ENCODE measurements at regions not wholly inside any gene's neighbourhood (a gene's known extent, or its start where the extent isn't known, plus 50 kb on each side); places are given as distances from the start of the nearest gene placed in this dataset.
"Not testable (repeated sequence)": the region's sequence is repeated elsewhere in the genome, so short reads cannot be mapped to it uniquely, and the experiment has no call there.

DNA sequence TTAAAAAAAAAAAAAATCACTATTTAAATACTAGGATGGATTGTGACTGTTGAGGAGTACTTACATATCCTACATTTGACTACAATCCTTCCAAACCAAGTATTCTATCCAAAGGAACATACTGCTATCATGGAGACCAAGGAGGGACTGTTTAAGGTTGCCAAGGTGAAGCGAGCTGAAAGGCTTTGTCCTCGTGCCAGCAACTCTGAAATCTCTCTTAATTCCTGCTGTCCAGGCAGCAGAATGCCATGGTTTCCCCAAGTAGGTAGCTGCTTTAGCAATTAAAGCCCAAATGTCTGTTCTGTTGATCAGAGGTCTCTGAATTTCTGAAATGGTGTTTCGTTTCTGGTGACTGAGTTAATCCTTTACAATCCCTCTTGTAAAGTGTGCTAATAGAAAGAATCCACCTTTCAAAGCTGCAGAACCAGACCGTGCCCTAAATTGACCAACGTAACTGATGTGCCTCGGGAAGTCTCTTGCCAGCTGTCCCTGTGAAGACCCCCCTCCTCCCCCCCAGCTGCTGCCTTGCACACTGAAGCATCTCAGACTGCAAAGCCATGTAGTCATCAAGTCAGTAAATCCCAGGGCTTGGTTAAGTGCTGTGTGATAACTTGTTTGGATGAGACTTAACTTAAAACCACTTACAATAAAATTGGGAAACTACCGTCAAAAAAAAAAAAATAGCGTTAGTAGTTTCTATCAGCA lies 210.9 kb downstream of the CYLC2 start:
- H3K4me1 Mint-ChIP-seq; DNase-seq (ENCODE audit: low spot score in 2 of 2); H3K27ac Mint-ChIP-seq; H3K4me3 Mint-ChIP-seq; ATAC-seq; H3K36me3 Mint-ChIP-seq: not testable (repeated sequence)
- peaks cover 14% of the 10 kb centered on the region for H3K9me3 Mint-ChIP-seq

DNA sequence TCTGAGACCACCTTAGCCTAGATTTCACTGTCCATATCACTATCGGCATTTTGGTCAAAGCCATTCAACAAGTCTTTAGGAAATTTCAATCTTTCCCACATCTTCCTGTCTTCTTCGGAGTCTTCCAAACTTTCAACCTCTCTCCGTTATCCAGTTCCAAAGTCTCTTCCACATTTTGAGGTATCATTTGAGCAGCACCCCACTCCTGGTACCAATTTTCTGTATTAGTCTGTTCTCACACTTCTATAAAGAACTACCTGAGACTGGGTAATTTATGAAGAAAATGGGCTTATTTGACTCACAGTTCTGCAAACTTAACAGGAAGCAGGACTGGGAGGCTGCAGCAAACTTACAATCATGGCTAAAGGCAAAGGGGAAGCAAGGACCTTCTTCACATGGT lies 215.5 kb downstream of the CYLC2 start:
- Mint-ChIP-seq H3K4me1 (no peaks in the 10 kb centered on the region), H3K36me3 (peaks cover 3% of the 10 kb centered on the region), H3K27ac (no peak overlapping the region), H3K9me3 (peaks cover 16% of the 10 kb centered on the region), H3K4me3 (no peak overlapping the region)
- ATAC-seq (no peak), DNase-seq (ENCODE audit: low spot score in 2 of 2) (no peak)

DNA sequence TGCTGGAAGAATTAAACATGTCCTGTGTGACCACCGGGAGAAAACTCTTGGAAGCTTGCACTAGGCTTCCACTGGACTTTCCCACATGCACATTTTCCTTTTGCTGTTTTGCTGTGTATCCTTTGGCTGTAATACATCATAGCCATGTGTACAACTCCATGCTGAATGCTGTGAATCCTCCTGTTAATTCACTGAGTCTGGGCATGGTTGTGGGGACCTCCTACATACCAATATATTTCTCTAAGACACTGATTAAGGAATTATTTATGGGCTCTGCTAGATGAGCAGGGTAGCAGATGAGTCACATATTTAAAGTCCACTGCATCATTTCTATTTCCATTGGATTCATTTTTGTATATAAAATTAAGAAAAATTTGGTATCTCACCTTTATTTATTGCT lies 220.1 kb downstream of the CYLC2 start:
- H3K36me3 Mint-ChIP-seq, result no peaks in the 10 kb centered on the region
- ATAC-seq, result no peak
- H3K9me3 Mint-ChIP-seq, result peaks cover 20% of the 10 kb centered on the region

DNA sequence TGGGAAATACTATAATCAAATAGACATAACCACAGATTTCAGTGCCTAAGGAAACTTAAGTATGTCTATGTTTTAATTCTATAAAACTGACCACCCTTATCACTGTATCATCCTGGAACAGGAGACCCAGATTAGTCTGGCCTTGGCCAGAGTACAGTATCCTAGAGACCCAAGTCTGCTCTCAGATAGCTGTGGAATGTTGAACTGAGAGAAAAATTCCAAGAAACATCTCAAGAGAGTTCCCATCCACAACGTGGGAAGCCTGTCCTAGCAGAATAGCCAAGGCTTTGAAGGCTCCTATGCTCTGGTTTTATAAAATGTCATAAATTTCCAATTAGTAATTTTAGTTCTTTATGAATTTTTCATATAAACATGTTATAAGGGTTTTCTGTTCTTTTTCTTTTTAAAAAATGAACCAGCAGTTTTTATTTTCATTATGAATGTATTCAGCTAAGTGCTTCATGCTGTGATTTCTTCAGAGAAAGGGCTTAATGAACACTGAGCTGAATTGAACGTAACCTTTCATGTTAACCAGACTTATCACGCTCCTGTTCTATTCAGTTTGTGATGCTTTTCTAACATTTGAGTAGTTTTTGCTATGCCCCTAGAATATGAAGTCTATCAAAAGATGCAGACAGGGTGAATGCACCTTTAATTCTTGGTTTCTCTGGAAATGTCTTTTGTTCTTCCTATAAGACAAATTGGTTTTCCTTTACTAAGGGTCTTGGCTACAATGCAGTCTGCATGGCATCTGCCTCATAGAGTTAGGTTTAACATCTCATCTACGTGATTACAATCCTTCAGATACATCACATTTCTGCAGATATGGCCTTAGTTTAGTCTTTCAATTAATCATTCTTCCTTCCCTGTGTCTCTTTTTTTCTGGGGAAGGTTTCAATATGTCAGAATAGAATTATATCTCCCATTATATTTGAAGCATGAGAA lies 230.8 kb downstream of the CYLC2 start:
- H3K4me1 Mint-ChIP-seq, result no peaks in the 10 kb centered on the region
- H3K36me3 Mint-ChIP-seq, result no peaks in the 10 kb centered on the region

More for the DNA sequence above, 220.1 kb downstream of the CYLC2 start:
- Mint-ChIP-seq H3K4me3 (no peak overlapping the region), H3K4me1 (no peaks in the 10 kb centered on the region), H3K27ac (no peak overlapping the region)
- DNase-seq (ENCODE audit: low spot score in 2 of 2), result no peak

DNA sequence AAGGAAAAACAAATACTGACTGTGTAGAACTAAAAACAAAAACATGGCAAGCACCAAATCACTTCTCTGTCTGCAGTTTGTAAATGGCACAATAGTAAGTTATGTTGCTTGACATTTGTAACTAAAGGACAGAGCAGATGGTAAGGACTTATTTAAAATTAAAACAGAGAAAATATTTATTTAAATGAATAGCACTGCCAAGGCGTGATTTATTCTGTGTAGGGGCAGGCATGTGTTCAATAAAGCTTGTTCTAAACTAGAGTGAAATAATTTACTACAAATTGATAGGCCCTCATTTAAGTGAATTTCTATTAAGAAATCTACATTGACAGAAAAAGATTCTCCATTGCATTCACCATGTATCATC lies 231.5 kb downstream of the CYLC2 start:
- DNase-seq (ENCODE audit: low spot score in 2 of 2), result no peak
- Mint-ChIP-seq H3K36me3 (no peaks in the 10 kb centered on the region), H3K9me3 (peaks cover 4% of the 10 kb centered on the region), H3K4me1 (no peaks in the 10 kb centered on the region), H3K4me3 (no peak overlapping the region), H3K27ac (no peak overlapping the region)
- ATAC-seq, result no peak

More for the DNA sequence above, 230.8 kb downstream of the CYLC2 start:
- no peak for DNase-seq (ENCODE audit: low spot score in 2 of 2)
- Mint-ChIP-seq H3K27ac (no peak overlapping the region), H3K4me3 (no peak overlapping the region), H3K9me3 (peaks cover 5% of the 10 kb centered on the region)
- ATAC-seq, result no peak

DNA sequence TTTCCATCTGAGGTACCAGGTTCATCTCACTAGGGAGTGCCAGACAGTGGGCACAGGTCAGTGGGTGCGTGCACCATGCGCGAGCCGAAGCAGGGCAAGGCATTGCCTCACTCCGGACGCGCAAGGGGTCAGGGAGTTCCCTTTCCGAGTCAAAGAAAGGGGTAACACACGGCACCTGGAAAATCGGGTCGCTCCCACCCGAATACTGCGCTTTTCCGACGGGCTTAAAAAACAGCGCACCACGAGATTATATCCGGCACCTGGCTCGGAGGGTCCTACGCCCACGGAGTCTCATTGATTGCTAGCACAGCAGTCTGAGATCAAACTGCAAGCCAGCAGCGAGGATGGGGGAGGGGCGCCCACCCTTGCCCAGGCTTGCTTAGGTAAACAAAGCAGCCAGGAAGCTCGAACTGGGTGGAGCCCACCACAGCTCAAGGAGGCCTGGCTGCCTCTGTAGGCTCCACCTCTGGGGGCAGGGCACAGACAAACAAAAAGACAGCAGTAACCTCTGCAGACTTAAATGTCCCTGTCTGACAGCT lies 242.5 kb downstream of the CYLC2 start:
- H3K9me3 Mint-ChIP-seq, result peaks cover 26% of the 10 kb centered on the region
- H3K36me3 Mint-ChIP-seq; H3K27ac Mint-ChIP-seq; H3K4me1 Mint-ChIP-seq; DNase-seq (ENCODE audit: low spot score in 2 of 2); ATAC-seq; H3K4me3 Mint-ChIP-seq: not testable (repeated sequence)

DNA sequence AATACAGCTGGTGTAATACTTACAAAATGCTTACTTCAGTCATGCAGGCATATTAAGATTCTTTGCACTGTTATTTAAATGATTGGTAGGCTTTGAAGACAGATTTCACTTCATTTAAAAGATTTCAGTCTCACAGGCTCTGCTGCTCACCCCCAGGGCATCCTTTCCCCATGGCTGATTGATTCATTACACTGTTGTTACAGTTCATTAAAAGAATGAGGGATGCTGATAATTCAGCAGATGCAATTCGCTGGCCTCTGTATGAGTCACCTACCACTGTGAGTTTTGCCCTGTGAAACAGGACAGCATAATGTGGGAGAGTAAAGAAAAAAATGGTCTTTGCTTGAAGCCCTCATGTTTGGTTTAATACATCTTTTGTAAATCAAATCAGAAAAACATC lies 246.9 kb downstream of the CYLC2 start:
- ATAC-seq, result no peak
- peaks cover 13% of the 10 kb centered on the region for H3K9me3 Mint-ChIP-seq
- H3K27ac Mint-ChIP-seq, result no peak overlapping the region
- DNase-seq (ENCODE audit: low spot score in 2 of 2), result no peak
- no peaks in the 10 kb centered on the region for H3K36me3 Mint-ChIP-seq
- no peak overlapping the region for H3K4me3 Mint-ChIP-seq
- H3K4me1 Mint-ChIP-seq, result no peaks in the 10 kb centered on the region

DNA sequence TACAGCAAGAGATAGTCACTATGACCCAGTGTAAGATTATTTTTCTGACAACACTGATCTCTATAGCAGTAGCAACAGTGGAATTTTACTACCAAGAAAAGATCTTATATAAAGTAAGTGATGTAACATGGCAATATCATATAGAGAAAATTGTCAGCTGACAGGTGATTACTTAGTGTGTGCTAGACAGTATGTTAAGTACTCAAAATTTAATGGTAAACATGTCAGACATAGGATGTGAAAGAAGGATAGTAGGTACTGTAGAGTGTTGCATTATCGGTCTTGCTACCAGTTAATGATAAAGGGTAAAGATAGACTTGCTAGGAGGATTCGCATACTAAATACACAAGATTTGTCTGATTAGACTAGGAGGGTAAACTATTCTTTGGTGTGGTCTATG lies 247.4 kb downstream of the CYLC2 start:
- Mint-ChIP-seq H3K4me1 (no peaks in the 10 kb centered on the region), H3K4me3 (no peak overlapping the region), H3K9me3 (peaks cover 12% of the 10 kb centered on the region), H3K27ac (no peak overlapping the region), H3K36me3 (no peaks in the 10 kb centered on the region)
- no peak for ATAC-seq
- no peak for DNase-seq (ENCODE audit: low spot score in 2 of 2)

DNA sequence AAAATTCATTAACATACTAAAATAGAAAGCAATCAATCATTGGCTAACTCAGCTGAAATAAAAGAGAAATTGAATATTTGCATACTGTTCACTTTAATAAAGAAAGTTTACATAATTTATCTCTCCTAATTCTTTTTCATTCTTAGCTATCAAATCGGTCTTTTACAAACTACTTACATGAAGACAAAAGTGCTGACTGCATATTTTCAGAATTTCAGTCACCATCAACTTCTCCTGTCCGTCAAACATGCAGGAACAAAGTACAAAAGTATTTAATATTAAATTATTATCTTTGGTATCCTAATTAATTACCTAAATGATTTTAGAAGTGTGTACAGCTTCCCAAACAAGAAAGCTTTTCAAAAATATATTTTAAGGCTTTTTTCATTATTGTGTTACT lies 248.4 kb downstream of the CYLC2 start:
- no peak for DNase-seq (ENCODE audit: low spot score in 2 of 2)

DNA sequence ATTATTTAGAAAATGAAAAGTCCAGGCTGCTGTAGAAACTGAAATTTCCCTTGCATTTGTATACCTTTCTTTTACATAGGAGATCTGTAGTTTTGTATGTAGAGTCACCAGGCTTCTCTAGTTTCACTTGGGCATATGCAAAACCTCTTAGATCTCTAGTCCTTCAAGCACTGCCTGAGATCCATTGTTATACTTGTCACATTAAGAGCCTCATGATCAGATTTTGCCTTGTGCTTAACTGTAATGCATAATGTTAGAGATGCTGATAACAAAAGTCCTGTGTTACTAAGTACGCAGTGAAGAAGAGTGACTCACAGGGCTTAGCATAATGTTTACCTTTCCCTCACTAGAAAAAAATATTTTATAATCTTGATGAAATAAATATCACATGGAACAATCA lies 250.2 kb downstream of the CYLC2 start:
- Mint-ChIP-seq H3K36me3 (no peaks in the 10 kb centered on the region), H3K9me3 (peaks cover 13% of the 10 kb centered on the region), H3K27ac (no peak overlapping the region), H3K4me3 (no peak overlapping the region), H3K4me1 (no peaks in the 10 kb centered on the region)
- no peak for ATAC-seq
- no peak for DNase-seq (ENCODE audit: low spot score in 2 of 2)

More for the DNA sequence above, 248.4 kb downstream of the CYLC2 start:
- no peak for ATAC-seq
- peaks cover 13% of the 10 kb centered on the region for H3K9me3 Mint-ChIP-seq
- no peaks in the 10 kb centered on the region for H3K36me3 Mint-ChIP-seq
- H3K27ac Mint-ChIP-seq, result no peak overlapping the region
- H3K4me1 Mint-ChIP-seq, result no peaks in the 10 kb centered on the region
- H3K4me3 Mint-ChIP-seq, result no peak overlapping the region

DNA sequence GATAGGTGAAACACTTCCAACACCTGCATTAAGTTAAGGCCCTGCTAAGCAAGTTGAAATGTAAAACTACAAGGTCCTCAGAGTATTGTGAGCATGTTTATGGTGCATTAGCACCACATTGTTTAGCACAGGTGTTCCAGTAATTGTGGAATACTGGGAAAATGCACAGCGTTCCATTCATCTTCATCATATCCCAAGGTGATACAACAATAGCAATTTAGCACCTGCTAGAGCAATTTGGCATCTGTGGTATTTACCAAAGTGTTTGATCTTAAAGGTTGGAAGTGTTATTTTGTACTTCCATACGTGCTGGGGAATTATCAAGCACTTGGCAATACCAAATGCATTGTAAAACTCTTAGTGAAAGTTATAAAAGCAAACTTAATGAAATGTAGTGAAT lies 266.8 kb downstream of the CYLC2 start:
- Mint-ChIP-seq H3K9me3 (peaks cover 17% of the 10 kb centered on the region), H3K4me1 (no peaks in the 10 kb centered on the region), H3K4me3 (no peak overlapping the region), H3K27ac (no peak overlapping the region), H3K36me3 (no peaks in the 10 kb centered on the region)
- DNase-seq (ENCODE audit: low spot score in 2 of 2) (no peak), ATAC-seq (no peak)

DNA sequence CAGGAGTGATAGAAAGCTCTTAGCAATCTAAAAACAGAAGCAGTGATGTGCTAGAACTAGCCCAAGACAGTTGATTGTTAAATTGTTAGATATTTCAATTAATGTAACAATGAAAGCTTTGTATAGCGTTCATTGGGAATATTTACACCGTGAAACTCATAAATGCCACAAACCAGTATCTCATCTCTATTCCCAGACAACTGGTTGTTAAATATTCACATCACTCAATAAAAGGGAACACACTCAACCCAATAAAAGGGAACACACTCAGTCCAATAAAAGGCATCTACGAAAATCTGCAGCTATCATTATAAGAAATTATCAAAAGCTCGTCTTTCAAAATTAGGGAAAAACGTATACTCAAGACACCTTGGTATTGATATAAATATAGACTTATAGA lies 270.9 kb downstream of the CYLC2 start:
- ATAC-seq (no peak), DNase-seq (ENCODE audit: low spot score in 2 of 2) (no peak)
- H3K9me3 Mint-ChIP-seq, result peaks cover 12% of the 10 kb centered on the region
- H3K27ac Mint-ChIP-seq, result no peak overlapping the region
- H3K4me1 Mint-ChIP-seq, result no peaks in the 10 kb centered on the region
- no peaks in the 10 kb centered on the region for H3K36me3 Mint-ChIP-seq
- no peak overlapping the region for H3K4me3 Mint-ChIP-seq

DNA sequence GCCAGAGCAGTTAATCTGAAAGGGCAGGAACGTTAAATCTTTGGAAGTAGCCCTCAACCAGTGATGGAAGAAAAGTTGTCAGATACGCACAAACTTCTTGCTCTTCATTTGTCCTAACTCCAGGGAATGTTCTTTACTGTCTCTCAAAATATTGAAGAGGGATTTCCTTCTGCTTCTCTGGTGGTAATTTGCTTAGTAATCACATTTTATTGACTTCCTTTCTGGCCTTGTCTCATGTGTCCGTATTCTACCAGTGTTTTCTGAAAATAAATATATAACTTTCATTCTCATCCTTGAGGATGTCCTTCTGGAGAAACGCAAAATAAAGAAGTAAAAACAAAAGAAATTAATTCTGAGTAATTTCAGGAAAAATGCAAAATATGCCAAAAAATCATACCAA lies 282.1 kb downstream of the CYLC2 start:
- Mint-ChIP-seq H3K9me3 (peaks cover 8% of the 10 kb centered on the region), H3K27ac (no peak overlapping the region), H3K36me3 (no peaks in the 10 kb centered on the region), H3K4me1 (no peaks in the 10 kb centered on the region), H3K4me3 (no peak overlapping the region)
- DNase-seq (ENCODE audit: low spot score in 2 of 2) (no peak), ATAC-seq (no peak)

DNA sequence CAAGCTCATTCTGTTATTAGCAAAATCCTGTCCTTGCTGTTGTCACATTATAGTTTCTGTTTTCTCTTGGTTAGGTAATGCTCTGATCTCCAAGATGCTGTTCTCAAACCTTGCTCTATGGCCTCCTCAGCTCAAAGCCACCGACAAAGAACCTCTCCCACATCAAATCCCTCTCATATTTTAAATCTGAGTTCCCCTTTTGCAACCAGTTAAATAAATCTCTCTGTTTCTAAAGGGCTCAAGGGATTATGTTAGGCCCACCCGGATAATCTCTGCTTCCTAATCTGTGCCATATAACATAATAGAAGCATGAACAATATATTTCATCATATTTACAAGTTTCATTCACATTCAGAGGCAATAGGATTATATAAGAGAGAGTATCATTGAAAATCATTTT lies 286.0 kb downstream of the CYLC2 start:
- Mint-ChIP-seq H3K4me1 (no peaks in the 10 kb centered on the region), H3K36me3 (no peaks in the 10 kb centered on the region)
- no peak for ATAC-seq

DNA sequence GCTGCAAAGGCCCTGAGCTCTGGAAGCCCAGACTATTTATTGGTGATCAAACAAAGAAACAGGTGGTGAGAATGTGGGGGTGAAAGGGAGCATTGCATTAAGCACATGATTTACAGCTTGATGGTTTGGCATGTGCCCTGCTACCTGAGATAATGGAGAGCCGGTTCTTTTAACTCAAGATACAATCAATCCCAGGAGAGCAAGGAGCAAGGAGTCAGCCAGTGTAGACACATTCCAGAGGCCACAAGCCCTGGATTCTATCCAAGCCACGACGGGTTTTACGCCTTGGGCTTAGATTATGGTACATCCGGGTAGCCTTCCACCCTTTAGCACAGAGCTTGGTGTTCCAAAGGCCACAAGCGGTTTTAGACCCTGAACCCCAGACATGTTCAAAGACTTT lies 292.2 kb downstream of the CYLC2 start:
- Mint-ChIP-seq H3K9me3 (peaks cover 11% of the 10 kb centered on the region), H3K36me3 (no peaks in the 10 kb centered on the region), H3K27ac (no peak overlapping the region), H3K4me3 (no peak overlapping the region), H3K4me1 (no peaks in the 10 kb centered on the region)
- ATAC-seq (no peak), DNase-seq (ENCODE audit: low spot score in 2 of 2) (no peak)

More for the DNA sequence above, 286.0 kb downstream of the CYLC2 start:
- Mint-ChIP-seq H3K9me3 (peaks cover 9% of the 10 kb centered on the region), H3K4me3 (no peak overlapping the region), H3K27ac (no peak overlapping the region)
- DNase-seq (ENCODE audit: low spot score in 2 of 2), result no peak

DNA sequence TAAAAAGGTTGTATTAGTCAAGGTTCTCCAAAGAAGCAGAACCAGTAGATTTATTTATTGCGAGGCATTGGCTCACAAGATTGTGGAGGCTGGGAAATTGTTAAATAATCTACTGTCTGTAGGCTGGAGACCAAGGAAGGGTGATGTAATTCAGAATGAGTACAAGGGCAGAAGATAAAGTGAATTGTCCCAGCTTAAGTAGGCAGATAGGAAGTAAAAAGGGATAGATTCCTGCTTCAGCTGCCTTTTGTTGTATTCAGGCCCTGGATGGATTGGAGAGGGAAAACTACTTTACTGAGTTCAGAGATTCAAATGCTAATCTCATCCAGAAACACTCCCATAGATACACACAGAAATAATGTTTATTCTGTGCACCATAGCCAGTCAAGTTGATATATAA lies 301.1 kb downstream of the CYLC2 start:
- no peak for DNase-seq (ENCODE audit: low spot score in 2 of 2)
- ATAC-seq, result no peak
- no peaks in the 10 kb centered on the region for H3K36me3 Mint-ChIP-seq
- no peak overlapping the region for H3K4me3 Mint-ChIP-seq
- peaks cover 11% of the 10 kb centered on the region for H3K9me3 Mint-ChIP-seq
- no peaks in the 10 kb centered on the region for H3K4me1 Mint-ChIP-seq
- H3K27ac Mint-ChIP-seq, result no peak overlapping the region
